Nephron progenitor cell (in vitro differentiated cells): ENCODE measurements at regions not wholly inside any gene's neighbourhood (a gene's known extent, or its start where the extent isn't known, plus 50 kb on each side); places are given as distances from the start of the nearest gene placed in this dataset.

Experiments used
- DNase-seq: peaks from one replicate; pipeline ENCODE4 v3.0.0; 2021
- H3K27ac Mint-ChIP-seq: 2 replicates; pipeline ENCODE4 v1.8.0; 2021; ENCODE audit warnings: mild to moderate bottlenecking, moderate library complexity, mixed read lengths
- H3K27me3 Mint-ChIP-seq: 2 replicates; pipeline ENCODE4 v1.8.0; 2021; ENCODE audit warnings: mild to moderate bottlenecking, low read depth, mixed read lengths; ENCODE audit not compliant: poor library complexity
- H3K36me3 Mint-ChIP-seq: 2 replicates; pipeline ENCODE4 v1.8.0; 2021; ENCODE audit warnings: low read depth, mixed read lengths
- H3K4me1 Mint-ChIP-seq: 2 replicates; pipeline ENCODE4 v1.8.0; 2021; ENCODE audit warnings: mixed read lengths
- H3K4me3 Mint-ChIP-seq: 2 replicates; pipeline ENCODE4 v1.8.0; 2021; ENCODE audit warnings: mild to moderate bottlenecking, moderate library complexity, mixed read lengths
- H3K9me3 Mint-ChIP-seq: 2 replicates; pipeline ENCODE4 v1.8.0; 2021; ENCODE audit warnings: mild to moderate bottlenecking, moderate library complexity, mixed read lengths
- CTCF ChIP-seq: fragments of 200-600 bp; sonication (generic); IDR thresholded peaks from 2 replicates; pipeline ENCODE4 v1.5.0; 2021; ENCODE audit warnings: antibody characterized with exemption

DNA sequence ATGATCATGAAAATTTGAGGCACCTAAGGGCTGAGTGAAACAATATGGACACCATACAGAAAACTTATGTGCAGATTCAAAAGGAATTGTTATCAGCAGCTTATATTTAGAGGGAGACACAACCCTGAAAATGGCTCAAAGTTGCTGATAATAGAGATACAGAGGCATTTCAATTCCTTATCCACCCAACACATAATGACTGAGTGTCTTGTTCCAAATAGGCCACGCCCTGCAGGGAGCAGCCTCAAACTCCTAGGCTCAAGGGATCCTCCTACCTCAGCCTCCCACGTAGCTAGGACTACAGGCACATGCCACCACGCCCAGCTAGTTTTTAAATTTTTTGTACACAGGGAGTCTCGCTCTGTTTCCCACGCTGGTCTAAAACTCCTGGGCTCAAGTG lies 79.0 kb downstream of the LBH start:
- H3K4me1 Mint-ChIP-seq = peaks cover 12% of the 10 kb centered on the region
- no peak for TF ChIP-seq CTCF
- H3K9me3 Mint-ChIP-seq = peaks cover 10% of the 10 kb centered on the region
- no peaks in the 10 kb centered on the region for H3K36me3 Mint-ChIP-seq
- no peak overlapping the region for H3K4me3 Mint-ChIP-seq
- peaks cover 11% of the 10 kb centered on the region for H3K27me3 Mint-ChIP-seq
- H3K27ac Mint-ChIP-seq = peak overlapping the region; percentile 16
- no peak for DNase-seq

DNA sequence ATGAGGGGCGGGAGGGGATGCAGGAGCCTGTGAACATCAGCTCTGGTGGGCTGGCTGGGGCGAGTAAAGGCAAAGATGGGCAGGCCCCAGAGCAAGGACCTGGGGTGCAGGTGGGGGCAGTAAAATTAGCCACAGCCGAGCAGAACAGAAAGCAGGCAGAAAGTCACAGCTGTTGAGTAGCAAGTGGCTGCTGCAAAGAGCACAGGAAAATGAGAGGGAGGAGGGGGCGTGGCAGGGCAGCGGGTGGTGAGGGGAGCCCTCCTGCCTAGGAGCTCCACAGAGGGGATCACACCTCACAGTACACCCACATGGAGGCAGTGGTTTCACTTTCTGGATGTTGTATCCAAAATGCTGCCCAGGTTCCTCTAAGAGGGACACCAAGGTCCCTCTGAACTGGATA lies 79.6 kb downstream of the LBH start:
- DNase-seq = no peak
- TF ChIP-seq CTCF = no peak
- peaks cover 16% of the 10 kb centered on the region for H3K9me3 Mint-ChIP-seq
- no peaks in the 10 kb centered on the region for H3K36me3 Mint-ChIP-seq
- H3K27me3 Mint-ChIP-seq = peaks cover 11% of the 10 kb centered on the region
- H3K27ac Mint-ChIP-seq = no peak overlapping the region
- H3K4me1 Mint-ChIP-seq = peaks cover 12% of the 10 kb centered on the region
- H3K4me3 Mint-ChIP-seq = no peak overlapping the region

- H3K9me3 Mint-ChIP-seq = peaks cover 20% of the 10 kb centered on the region
- no peak for DNase-seq
- H3K27ac Mint-ChIP-seq = no peak overlapping the region
- TF ChIP-seq CTCF = no peak
- peaks cover 11% of the 10 kb centered on the region for H3K27me3 Mint-ChIP-seq
- H3K36me3 Mint-ChIP-seq = no peaks in the 10 kb centered on the region
- H3K4me1 Mint-ChIP-seq = peaks cover 7% of the 10 kb centered on the region
- no peak overlapping the region for H3K4me3 Mint-ChIP-seq
Observed at GRCh38 chr2:30311711-30312110, 80.4 kb downstream of the LBH start.

GRCh38 chr2:30312916-30313315 lies 81.6 kb downstream of the LBH start:
- peaks cover 5% of the 10 kb centered on the region for H3K4me1 Mint-ChIP-seq

DNA sequence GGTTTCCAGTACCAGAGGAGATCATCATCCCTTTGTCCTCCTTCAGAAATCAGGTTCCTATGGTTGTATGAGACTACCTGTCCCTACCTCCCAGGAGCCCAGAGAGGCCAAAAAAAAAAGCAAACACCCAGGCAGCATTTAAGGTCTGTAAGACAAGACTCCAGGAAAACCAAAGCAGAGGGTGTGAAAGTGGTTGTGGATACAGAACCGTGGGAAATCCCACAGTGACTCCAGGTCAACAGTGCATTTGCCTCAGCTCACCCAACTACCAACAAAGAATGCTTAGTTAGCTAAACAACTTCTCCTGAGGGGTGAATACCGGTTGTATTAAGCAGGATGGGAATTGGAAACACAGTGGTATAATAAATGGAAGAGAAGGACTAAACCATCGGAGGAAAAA lies 83.6 kb downstream of the LBH start:
- Mint-ChIP-seq H3K4me3 (no peak overlapping the region), H3K27ac (no peak overlapping the region), H3K4me1 (peaks cover 5% of the 10 kb centered on the region), H3K27me3 (peaks cover 12% of the 10 kb centered on the region), H3K36me3 (no peaks in the 10 kb centered on the region), H3K9me3 (peaks cover 20% of the 10 kb centered on the region)
- no peak for DNase-seq
- TF ChIP-seq CTCF = no peak

More at GRCh38 chr2:30312916-30313315, 81.6 kb downstream of the LBH start:
- no peak for DNase-seq
- peaks cover 20% of the 10 kb centered on the region for H3K9me3 Mint-ChIP-seq
- H3K27me3 Mint-ChIP-seq = peaks cover 11% of the 10 kb centered on the region
- no peaks in the 10 kb centered on the region for H3K36me3 Mint-ChIP-seq
- no peak overlapping the region for H3K4me3 Mint-ChIP-seq
- no peak for TF ChIP-seq CTCF
- H3K27ac Mint-ChIP-seq = no peak overlapping the region

DNA sequence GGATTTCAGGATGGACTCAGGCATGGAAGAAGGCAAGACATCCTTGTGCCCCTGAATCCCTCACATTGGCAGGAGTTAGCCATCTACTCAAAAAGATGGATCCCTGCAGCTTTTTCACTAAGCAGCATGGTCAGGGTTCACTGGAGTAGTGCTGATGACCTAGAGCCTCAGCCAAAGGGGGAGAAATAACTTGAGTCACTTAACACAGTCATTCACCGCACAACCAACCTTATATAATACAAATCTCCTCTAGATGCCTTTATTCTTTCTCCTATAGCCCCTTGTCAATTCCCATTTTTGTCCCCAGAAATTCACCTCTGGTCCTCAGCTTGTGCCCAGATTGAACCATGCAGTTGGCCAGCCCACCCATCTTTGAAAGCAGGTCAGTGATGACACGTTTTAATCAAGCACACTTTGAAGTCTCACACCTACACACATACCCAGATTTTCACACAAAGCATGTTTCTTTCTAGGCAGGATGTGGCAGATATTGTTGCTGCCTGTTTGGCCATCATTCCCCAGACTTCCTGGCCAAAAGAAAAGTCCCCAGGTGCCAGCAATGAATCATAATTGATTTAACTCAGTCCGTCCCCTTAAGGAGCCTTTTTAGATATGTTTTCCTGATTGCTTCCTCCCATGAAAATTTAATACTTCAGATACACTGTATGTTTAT lies 84.2 kb downstream of the LBH start:
- Mint-ChIP-seq H3K27ac (no peak overlapping the region), H3K9me3 (peaks cover 20% of the 10 kb centered on the region), H3K4me3 (no peak overlapping the region), H3K36me3 (no peaks in the 10 kb centered on the region), H3K4me1 (peaks cover 5% of the 10 kb centered on the region), H3K27me3 (peaks cover 10% of the 10 kb centered on the region)
- no peak for DNase-seq
- no peak for TF ChIP-seq CTCF
